HCT116 (cell line): ENCODE measurements at regions not wholly inside any gene's neighbourhood (a gene's known extent, or its start where the extent isn't known, plus 50 kb on each side); places are given as distances from the start of the nearest gene placed in this dataset.
"Not testable (repeated sequence)": the region's sequence is repeated elsewhere in the genome, so short reads cannot be mapped to it uniquely, and the experiment has no call there.

Source experiments
- ATAC-seq: fragments of 200-7000 bp; cut with Tn5 transposase; 2 replicates; pipeline ENCODE4 v1.9.1; 2020; ENCODE audit warnings: mild to moderate bottlenecking, moderate library complexity
- BruUV-seq: library from RNA; stranded (reverse); fragments of 400-500 nt; replicated peaks from 2 replicates; lab custom pipeline; 2021; lab: Mats Ljungman, UMichigan
- CTCF ChIA-PET: fragments of 300-600 bp; sonication (Branson Sonifier 250); formaldehyde crosslinking; loops from one replicate; lab custom pipeline; 2021; ENCODE audit warnings: antibody characterized with exemption; lab: Charles Lee
- POLR2A ChIA-PET: fragments of 300-600, 350-600 bp; sonication (Branson Sonifier 250); formaldehyde crosslinking; loops from one replicate; lab custom pipeline; 2021; ENCODE audit warnings: antibody characterized with exemption; lab: Charles Lee
- RAD21 ChIA-PET, 2 experiments: fragments of 300-600 bp; sonication (Branson Sonifier 250); formaldehyde crosslinking; loops; one replicate each; lab custom pipeline; 2023; ENCODE audit warnings: low total read pairs in 2 of 2; ENCODE audit not compliant: uncharacterized antibody in 2 of 2, unreplicated experiment in 2 of 2, low non-redundant PET in 1 of 2; lab: Charles Lee
- DNase-seq: peaks from one replicate; pipeline ENCODE4 v3.0.0-alpha.2; 2010; ENCODE audit warnings: low read depth, low spot score
- H2AFZ ChIP-seq: fragments of 200-600 bp; shearing (Covaris generic), sonication (generic); 2 replicates; pipeline ENCODE4 v1.6.1; 2017; ENCODE audit warnings: low read depth, mixed run types, mixed read lengths, antibody characterized with exemption, low read length; ENCODE audit not compliant: poor library complexity, severe bottlenecking
- H3K27ac ChIP-seq: 2 replicates; pipeline ENCODE4 v1.5.1; 2012; ENCODE audit warnings: low read depth, low read length
- H3K27me3 ChIP-seq: fragments of 200-600 bp; sonication (generic); 2 replicates; pipeline ENCODE4 v1.6.1; 2016; ENCODE audit warnings: mixed run types, low read length, mixed read lengths; ENCODE audit not compliant: insufficient read depth
- H3K36me3 ChIP-seq, 2 experiments: fragments of 200-500 bp in 1 of 2; fragments of 200-600 bp in 1 of 2; sonication (Bioruptor generic) in 1 of 2; sonication (generic) in 1 of 2; 2 replicates each; pipeline versions ENCODE4 v1.5.1 to v1.6.1; 2014 to 2016; ENCODE audit warnings: low read length in 2 of 2, inconsistent platforms in 1 of 2, mixed read lengths in 1 of 2, mixed run types in 1 of 2; ENCODE audit not compliant: insufficient read depth in 2 of 2, control insufficient read depth in 1 of 2
- H3K4me1 ChIP-seq, 2 experiments: fragments of 200-600 bp in 1 of 2; sonication (generic) in 1 of 2; 2 replicates each; pipeline versions ENCODE4 v1.5.1 to v1.6.1; 2012 to 2017; ENCODE audit warnings: low read length in 2 of 2, inconsistent platforms in 1 of 2, mild to moderate bottlenecking in 1 of 2, mixed read lengths in 1 of 2, mixed run types in 1 of 2, moderate library complexity in 1 of 2; ENCODE audit not compliant: insufficient read depth in 2 of 2, control insufficient read depth in 1 of 2
- H3K4me2 ChIP-seq: fragments of 200-600 bp; sonication (generic); 2 replicates; pipeline ENCODE4 v1.6.1; 2017; ENCODE audit warnings: mixed run types, low read length, mixed read lengths
- H3K4me3 ChIP-seq, 2 experiments: fragments of 200-600 bp in 1 of 2; sonication (generic) in 1 of 2; replicated peaks in 1 of 2; 2 replicates each; pipeline ENCODE4 v1.5.1; 2011 to 2016; ENCODE audit warnings: low read length in 2 of 2, control low read depth in 1 of 2, low read depth in 1 of 2, mild to moderate bottlenecking in 1 of 2, mixed read lengths in 1 of 2, mixed run types in 1 of 2
- H3K79me2 ChIP-seq: fragments of 200-600 bp; sonication (generic); 2 replicates; pipeline ENCODE4 v1.6.1; 2017; ENCODE audit warnings: mild to moderate bottlenecking, mixed run types, low read length, moderate library complexity, mixed read lengths; ENCODE audit not compliant: insufficient read depth
- H3K9ac ChIP-seq: fragments of 200-600 bp; sonication (generic); 2 replicates; pipeline ENCODE4 v1.6.1; 2016; ENCODE audit warnings: low read length, mixed read lengths
- H3K9me2 ChIP-seq: fragments of 200-600 bp; sonication (generic), shearing (Covaris generic); 2 replicates; pipeline ENCODE4 v1.6.1; 2017; ENCODE audit warnings: mixed run types, mild to moderate bottlenecking, moderate library complexity; ENCODE audit not compliant: insufficient read depth
- H3K9me3 ChIP-seq, 2 experiments: fragments of 200-500 bp in 1 of 2; fragments of 200-600 bp in 1 of 2; sonication (Bioruptor generic) in 1 of 2; sonication (generic) in 1 of 2; 2 replicates each; pipeline ENCODE4 v1.6.1; 2014 to 2017; ENCODE audit warnings: low read length in 2 of 2, mixed read lengths in 2 of 2, inconsistent platforms in 1 of 2, low read depth in 1 of 2, mild to moderate bottlenecking in 1 of 2, mixed run types in 1 of 2, moderate library complexity in 1 of 2; ENCODE audit not compliant: control insufficient read depth in 1 of 2, insufficient read depth in 1 of 2
- H4K20me1 ChIP-seq: fragments of 200-600 bp; sonication (generic), shearing (Covaris generic); 2 replicates; pipeline ENCODE4 v1.6.1; 2017; ENCODE audit warnings: mixed run types, mild to moderate bottlenecking, moderate library complexity; ENCODE audit not compliant: insufficient read depth
- CBX3 ChIP-seq: IDR thresholded peaks from 2 replicates; pipeline ENCODE4 v1.6.1; 2012; ENCODE audit warnings: low read depth
- CEBPB ChIP-seq: IDR thresholded peaks from 2 replicates; pipeline ENCODE4 v1.6.1; 2012; ENCODE audit warnings: low read depth
- ELF1 ChIP-seq: IDR thresholded peaks from 2 replicates; pipeline ENCODE4 v1.6.1; 2012; ENCODE audit warnings: low read depth, borderline replicate concordance
- EZH2 ChIP-seq: fragments of 200-600 bp; sonication (generic); IDR thresholded peaks from 2 replicates; pipeline ENCODE4 v1.6.1; 2017; ENCODE audit warnings: antibody characterized with exemption, mixed run types
- EZH2phosphoT487 ChIP-seq: fragments of 200-600 bp; IDR thresholded peaks from 2 replicates; pipeline ENCODE4 v1.6.1; 2018; ENCODE audit warnings: antibody characterized with exemption, borderline replicate concordance
- POLR2A ChIP-seq: IDR thresholded peaks from 2 replicates; pipeline ENCODE4 v1.7.0; 2011; ENCODE audit warnings: borderline replicate concordance; ENCODE audit not compliant: insufficient read depth, insufficient read length; ENCODE audit errors: extremely low read depth
- SP1 ChIP-seq: IDR thresholded peaks from 2 replicates; pipeline ENCODE4 v1.6.1; 2012; ENCODE audit warnings: low read depth
- TCF7L2 ChIP-seq: IDR thresholded peaks from 2 replicates; pipeline ENCODE4 v1.7.0; 2011; ENCODE audit warnings: borderline replicate concordance, inconsistent platforms; ENCODE audit not compliant: insufficient read depth, insufficient read length; ENCODE audit errors: extremely low read depth
- YY1 ChIP-seq: IDR thresholded peaks from 2 replicates; pipeline ENCODE4 v1.6.1; 2011; ENCODE audit warnings: low read length, low read depth, moderate library complexity, mild to moderate bottlenecking; ENCODE audit not compliant: insufficient replicate concordance; ENCODE audit errors: extremely low read depth
- ZBTB33 ChIP-seq: IDR thresholded peaks from 2 replicates; pipeline ENCODE4 v1.6.1; 2011; ENCODE audit warnings: mild to moderate bottlenecking, low read length, moderate library complexity; ENCODE audit not compliant: insufficient replicate concordance; ENCODE audit errors: extremely low read depth
- intact Hi-C: fragments of 100-400 bp; cut with micrococcal nuclease; formaldehyde crosslinking; loops from 2 replicates; pipeline ENCODE4 v1.10.0; 2022
- TF ChIP-seq, protein P1 (sequence below), 3 experiments: fragments of 200-600 bp in 1 of 3; sonication (generic) in 1 of 3; IDR thresholded peaks in 2 of 3; conservative IDR thresholded peaks in 1 of 3; 2 replicates each; pipeline ENCODE4 v1.5.1; 2012 to 2017; ENCODE audit warnings: low read depth in 2 of 3, low read length in 2 of 3, antibody characterized with exemption in 1 of 3, borderline replicate concordance in 1 of 3, control low read depth in 1 of 3, mild to moderate bottlenecking in 1 of 3, mixed read lengths in 1 of 3, mixed run types in 1 of 3, moderate library complexity in 1 of 3; ENCODE audit not compliant: insufficient read depth in 1 of 3

- Histone ChIP-seq H3K79me2 (no peaks in the 10 kb centered on the region), H3K4me3 (no peak overlapping the region), H3K9me2 (no peaks in the 10 kb centered on the region), H3K27ac (no peak overlapping the region), H2AFZ (no peak overlapping the region), H3K9me3 (no peaks in the 10 kb centered on the region), H4K20me1 (no peaks in the 10 kb centered on the region), H3K9ac (no peak overlapping the region), H3K4me1 (no peaks in the 10 kb centered on the region), H3K4me2 (no peak overlapping the region), H3K36me3 (no peaks in the 10 kb centered on the region), H3K27me3 (no peaks in the 10 kb centered on the region)
- CTCF ChIA-PET: no interaction called here
- RAD21 ChIA-PET: no interaction called here
- DNase-seq (no peak), ATAC-seq (no peak)
- intact Hi-C loops: no loop called here
- BruUV-seq: no TSS peak
- TF ChIP-seq ELF1 (no peak), EZH2phosphoT487 (no peak), TCF7L2 (no peak), YY1 (no peak), POLR2A (no peak), CEBPB (no peak), ZBTB33 (no peak), CBX3 (no peak), SP1 (no peak), EZH2 (no peak)
- TF ChIP-seq, protein P1, sequence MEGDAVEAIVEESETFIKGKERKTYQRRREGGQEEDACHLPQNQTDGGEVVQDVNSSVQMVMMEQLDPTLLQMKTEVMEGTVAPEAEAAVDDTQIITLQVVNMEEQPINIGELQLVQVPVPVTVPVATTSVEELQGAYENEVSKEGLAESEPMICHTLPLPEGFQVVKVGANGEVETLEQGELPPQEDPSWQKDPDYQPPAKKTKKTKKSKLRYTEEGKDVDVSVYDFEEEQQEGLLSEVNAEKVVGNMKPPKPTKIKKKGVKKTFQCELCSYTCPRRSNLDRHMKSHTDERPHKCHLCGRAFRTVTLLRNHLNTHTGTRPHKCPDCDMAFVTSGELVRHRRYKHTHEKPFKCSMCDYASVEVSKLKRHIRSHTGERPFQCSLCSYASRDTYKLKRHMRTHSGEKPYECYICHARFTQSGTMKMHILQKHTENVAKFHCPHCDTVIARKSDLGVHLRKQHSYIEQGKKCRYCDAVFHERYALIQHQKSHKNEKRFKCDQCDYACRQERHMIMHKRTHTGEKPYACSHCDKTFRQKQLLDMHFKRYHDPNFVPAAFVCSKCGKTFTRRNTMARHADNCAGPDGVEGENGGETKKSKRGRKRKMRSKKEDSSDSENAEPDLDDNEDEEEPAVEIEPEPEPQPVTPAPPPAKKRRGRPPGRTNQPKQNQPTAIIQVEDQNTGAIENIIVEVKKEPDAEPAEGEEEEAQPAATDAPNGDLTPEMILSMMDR (IDR thresholded peaks at IDR 0.05 in 2 of 3, conservative IDR thresholded peaks at IDR 0.05 in 1 of 3; ENCODE audit: borderline replicate concordance in 1 of 3, insufficient read depth in 1 of 3, low read depth in 2 of 3, low read length in 2 of 3): no peak
- POLR2A ChIA-PET: no interaction called here
Measured at GRCh38 chr18:41870191-41870590, 84.8 kb upstream of the PIK3C3 start.

DNA sequence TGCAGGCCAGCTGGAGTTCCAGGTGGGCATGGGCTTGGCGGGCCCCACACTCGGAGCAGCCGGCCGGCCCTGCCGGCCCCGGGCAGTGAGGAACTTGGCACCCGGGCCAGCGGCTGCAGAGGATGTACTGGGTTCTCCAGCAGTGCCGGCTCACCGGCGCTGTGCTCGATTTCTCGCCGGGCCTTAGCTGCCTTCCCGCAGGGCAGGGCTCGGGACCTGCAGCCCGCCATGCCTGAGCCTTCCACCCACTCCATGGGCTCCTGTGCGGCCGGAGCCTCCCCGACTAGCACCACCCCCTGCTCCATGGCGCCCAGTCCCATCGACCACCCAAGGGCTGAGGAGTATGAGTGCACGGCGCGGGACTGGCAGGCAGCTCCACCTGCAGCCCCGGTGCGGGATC, 89.2 kb upstream of the PIK3C3 start:
- DNase-seq, RAD21 ChIA-PET, H3K4me2 ChIP-seq, H3K27ac ChIP-seq, H3K4me3 ChIP-seq, CTCF ChIA-PET, H3K27me3 ChIP-seq, H3K4me1 ChIP-seq, H3K79me2 ChIP-seq, ATAC-seq, POLR2A ChIA-PET, H3K36me3 ChIP-seq, intact Hi-C loops, H3K9ac ChIP-seq, BruUV-seq, H4K20me1 ChIP-seq, H2AFZ ChIP-seq, H3K9me3 ChIP-seq, H3K9me2 ChIP-seq: not testable (repeated sequence)
